Transverse colon (tissue), 3 donors: ENCODE measurements at regions not wholly inside any gene's neighbourhood (a gene's known extent, or its start where the extent isn't known, plus 50 kb on each side); places are given as distances from the start of the nearest gene placed in this dataset.

Source experiments
- EP300 ChIP-seq: sonication (generic); formaldehyde crosslinking; IDR thresholded peaks from one replicate; pipeline ENCODE4 v1.6.1; 2017; ENCODE audit warnings: antibody characterized with exemption, low read depth
- POLR2A ChIP-seq: fragments of 450-650 bp; IDR thresholded peaks from one replicate; pipeline ENCODE4 v1.6.1; 2016; ENCODE audit warnings: antibody characterized with exemption, mild to moderate bottlenecking, moderate library complexity
- TF ChIP-seq, protein P1 (sequence below), 5 experiments: fragments of 200-600 bp in 3 of 5; fragments of 450-650 bp in 2 of 5; sonication (generic) in 3 of 5; IDR thresholded peaks; 1 replicate in 2 of 5; 2 replicates in 3 of 5; pipeline ENCODE4 v1.5.1; 2016 to 2017; ENCODE audit warnings: antibody characterized with exemption in 5 of 5, inconsistent platforms in 3 of 5, mild to moderate bottlenecking in 2 of 5, moderate library complexity in 1 of 5

DNA sequence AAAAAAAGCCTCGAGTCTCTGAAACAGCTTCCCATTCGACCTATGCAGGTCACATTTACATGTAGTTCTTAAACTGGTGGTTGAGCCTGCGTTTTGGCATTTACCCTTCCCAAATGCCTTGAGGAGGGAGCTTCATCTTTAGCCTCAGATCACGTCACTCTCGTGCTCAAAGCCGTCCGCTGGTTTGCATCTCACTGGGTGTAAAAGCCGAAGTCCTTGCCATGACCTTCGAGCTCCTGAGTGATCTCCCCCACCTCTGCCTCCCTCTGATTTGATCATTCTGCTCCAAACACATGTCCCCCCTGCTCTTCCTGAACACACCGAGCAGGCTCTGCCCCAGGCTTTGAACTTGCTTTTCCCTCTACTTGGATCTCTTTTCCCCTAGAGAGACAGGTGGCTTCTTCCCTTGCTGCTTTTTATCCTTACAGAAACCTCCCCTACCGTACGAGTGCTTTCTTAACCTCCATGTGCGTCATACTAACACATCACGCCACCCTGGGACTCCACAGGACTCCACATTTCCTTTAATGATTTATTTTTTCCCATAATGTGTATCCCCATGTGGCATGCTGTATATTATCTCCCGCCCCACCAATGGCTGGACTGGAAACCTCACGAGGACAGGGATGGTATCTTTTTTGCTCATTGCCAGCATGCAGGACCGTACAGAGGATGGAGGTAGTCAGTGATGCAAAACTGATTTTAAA, 610.7 kb downstream of the VRK1 start:
- no peak for TF ChIP-seq EP300
- TF ChIP-seq, protein P1, sequence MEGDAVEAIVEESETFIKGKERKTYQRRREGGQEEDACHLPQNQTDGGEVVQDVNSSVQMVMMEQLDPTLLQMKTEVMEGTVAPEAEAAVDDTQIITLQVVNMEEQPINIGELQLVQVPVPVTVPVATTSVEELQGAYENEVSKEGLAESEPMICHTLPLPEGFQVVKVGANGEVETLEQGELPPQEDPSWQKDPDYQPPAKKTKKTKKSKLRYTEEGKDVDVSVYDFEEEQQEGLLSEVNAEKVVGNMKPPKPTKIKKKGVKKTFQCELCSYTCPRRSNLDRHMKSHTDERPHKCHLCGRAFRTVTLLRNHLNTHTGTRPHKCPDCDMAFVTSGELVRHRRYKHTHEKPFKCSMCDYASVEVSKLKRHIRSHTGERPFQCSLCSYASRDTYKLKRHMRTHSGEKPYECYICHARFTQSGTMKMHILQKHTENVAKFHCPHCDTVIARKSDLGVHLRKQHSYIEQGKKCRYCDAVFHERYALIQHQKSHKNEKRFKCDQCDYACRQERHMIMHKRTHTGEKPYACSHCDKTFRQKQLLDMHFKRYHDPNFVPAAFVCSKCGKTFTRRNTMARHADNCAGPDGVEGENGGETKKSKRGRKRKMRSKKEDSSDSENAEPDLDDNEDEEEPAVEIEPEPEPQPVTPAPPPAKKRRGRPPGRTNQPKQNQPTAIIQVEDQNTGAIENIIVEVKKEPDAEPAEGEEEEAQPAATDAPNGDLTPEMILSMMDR (IDR thresholded peaks at IDR 0.05): no peak
- no peak for TF ChIP-seq POLR2A
